Hepatocyte (in vitro differentiated cells): ENCODE measurements at regions not wholly inside any gene's neighbourhood (a gene's known extent, or its start where the extent isn't known, plus 50 kb on each side); places are given as distances from the start of the nearest gene placed in this dataset.

ENCODE experiments used
- EZH2 ChIP-seq: fragments of 200-600 bp; sonication (generic); IDR thresholded peaks from 2 replicates; pipeline ENCODE4 v1.6.1; 2016; ENCODE audit warnings: antibody characterized with exemption, mild to moderate bottlenecking, borderline replicate concordance
- TF ChIP-seq, protein P1 (sequence below): fragments of 200-600 bp; sonication (generic); IDR thresholded peaks from 2 replicates; pipeline ENCODE4 v1.5.1; 2016; ENCODE audit warnings: antibody characterized with exemption, mild to moderate bottlenecking; ENCODE audit not compliant: poor library complexity

DNA sequence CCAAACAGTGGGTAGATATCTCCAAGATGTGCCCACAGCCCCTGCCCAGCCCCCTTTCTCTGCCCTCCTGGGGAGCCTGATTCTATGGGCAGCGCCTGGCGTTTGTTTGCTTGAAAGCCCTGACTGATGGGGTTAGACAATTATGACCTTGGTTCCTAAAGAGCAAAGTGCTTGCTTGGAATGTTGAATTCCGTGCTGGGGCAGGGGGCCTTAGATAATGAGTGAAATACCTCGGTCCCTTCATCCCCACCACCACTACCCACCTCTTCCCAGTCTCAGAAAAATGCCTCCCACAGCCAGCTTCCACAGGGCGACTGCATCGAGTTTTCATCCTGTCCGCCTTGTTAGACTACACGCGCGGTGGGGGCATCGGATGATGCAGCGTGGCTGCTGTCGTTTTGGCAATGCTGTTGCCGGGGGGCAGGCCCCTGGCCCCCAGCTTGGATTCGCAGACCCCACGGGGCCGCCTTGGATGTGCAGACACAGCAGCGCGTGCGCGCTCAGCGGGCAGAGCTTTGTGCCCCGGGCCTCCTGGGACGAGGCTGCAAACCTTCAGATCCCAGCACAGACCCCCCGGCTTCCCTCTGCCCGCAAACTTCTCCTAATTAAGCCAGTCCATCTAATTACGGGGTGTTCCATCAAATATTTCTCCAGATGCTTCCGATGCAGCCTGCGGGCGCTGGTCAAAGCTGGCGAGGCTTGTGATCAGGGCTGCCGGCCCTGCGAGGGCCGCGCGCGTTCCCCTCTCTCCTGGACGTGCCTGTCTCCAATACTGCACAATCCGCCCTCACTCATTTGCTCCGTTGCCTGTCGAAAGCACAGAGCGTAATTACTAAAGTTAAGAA lies 86.1 kb downstream of the LINC00237 start:
- TF ChIP-seq, protein P1, sequence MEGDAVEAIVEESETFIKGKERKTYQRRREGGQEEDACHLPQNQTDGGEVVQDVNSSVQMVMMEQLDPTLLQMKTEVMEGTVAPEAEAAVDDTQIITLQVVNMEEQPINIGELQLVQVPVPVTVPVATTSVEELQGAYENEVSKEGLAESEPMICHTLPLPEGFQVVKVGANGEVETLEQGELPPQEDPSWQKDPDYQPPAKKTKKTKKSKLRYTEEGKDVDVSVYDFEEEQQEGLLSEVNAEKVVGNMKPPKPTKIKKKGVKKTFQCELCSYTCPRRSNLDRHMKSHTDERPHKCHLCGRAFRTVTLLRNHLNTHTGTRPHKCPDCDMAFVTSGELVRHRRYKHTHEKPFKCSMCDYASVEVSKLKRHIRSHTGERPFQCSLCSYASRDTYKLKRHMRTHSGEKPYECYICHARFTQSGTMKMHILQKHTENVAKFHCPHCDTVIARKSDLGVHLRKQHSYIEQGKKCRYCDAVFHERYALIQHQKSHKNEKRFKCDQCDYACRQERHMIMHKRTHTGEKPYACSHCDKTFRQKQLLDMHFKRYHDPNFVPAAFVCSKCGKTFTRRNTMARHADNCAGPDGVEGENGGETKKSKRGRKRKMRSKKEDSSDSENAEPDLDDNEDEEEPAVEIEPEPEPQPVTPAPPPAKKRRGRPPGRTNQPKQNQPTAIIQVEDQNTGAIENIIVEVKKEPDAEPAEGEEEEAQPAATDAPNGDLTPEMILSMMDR: no peak
- TF ChIP-seq EZH2: no peak
